ENCODE measurements at regions not wholly inside any gene's neighbourhood (a gene's known extent, or its start where the extent isn't known, plus 50 kb on each side); places are given as distances from the start of the nearest gene placed in this dataset.
"Not testable (repeated sequence)": the region's sequence is repeated elsewhere in the genome, so short reads cannot be mapped to it uniquely, and the experiment has no call there.

GRCh38 chr6:147667082-147667481, 158.6 kb downstream of the SAMD5 start:
- DNase-seq: no peak

- no peak for DNase-seq
Measured at GRCh38 chr6:147674099-147674498, 165.6 kb downstream of the SAMD5 start.

GRCh38 chr6:147674794-147675193, 166.3 kb downstream of the SAMD5 start:
- DNase-seq: no peak

GRCh38 chr6:147675281-147675680, 166.8 kb downstream of the SAMD5 start:
- DNase-seq: no peak

GRCh38 chr6:147676495-147677199, 168.2 kb downstream of the SAMD5 start:
- no peak for DNase-seq

- no peak for DNase-seq
Measured at GRCh38 chr6:147677647-147678046, 169.2 kb downstream of the SAMD5 start.

GRCh38 chr6:147678253-147678652, 169.8 kb downstream of the SAMD5 start:
- DNase-seq: no peak

GRCh38 chr6:147684906-147685305, 176.4 kb downstream of the SAMD5 start:
- no peak for DNase-seq

- DNase-seq: no peak
Measured at GRCh38 chr6:147689398-147689797, 180.9 kb downstream of the SAMD5 start.

GRCh38 chr6:147691446-147691845, 183.0 kb downstream of the SAMD5 start:
- DNase-seq: no peak

- no peak for DNase-seq
Measured at GRCh38 chr6:147693181-147693580, 184.7 kb downstream of the SAMD5 start.

DNA sequence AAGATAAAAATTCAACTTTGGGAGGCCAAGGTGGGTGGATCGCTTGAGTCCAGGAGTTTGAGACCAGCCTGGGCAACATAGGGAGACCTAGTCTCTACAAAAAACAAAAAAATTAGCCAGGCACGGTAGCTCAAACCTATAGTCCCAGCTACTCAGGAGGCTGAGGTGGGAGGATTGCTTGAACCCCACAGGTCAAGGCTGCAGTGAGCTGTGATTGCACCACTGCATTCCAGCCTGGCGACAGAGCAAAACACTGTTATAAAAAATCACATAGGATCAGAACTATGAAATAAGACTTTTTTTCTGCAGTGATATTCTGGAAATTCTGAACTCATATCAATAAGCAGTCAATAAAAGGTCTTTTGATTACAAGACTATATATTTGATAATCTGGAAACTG, 186.1 kb downstream of the SAMD5 start:
- not testable (repeated sequence) for DNase-seq

- no peak for DNase-seq
Measured at GRCh38 chr6:147695819-147696218, 187.3 kb downstream of the SAMD5 start.

GRCh38 chr6:147699140-147699539, 190.7 kb downstream of the SAMD5 start:
- no peak for DNase-seq

- DNase-seq: no peak
Measured at GRCh38 chr6:147699637-147700036, 191.1 kb downstream of the SAMD5 start.

DNA sequence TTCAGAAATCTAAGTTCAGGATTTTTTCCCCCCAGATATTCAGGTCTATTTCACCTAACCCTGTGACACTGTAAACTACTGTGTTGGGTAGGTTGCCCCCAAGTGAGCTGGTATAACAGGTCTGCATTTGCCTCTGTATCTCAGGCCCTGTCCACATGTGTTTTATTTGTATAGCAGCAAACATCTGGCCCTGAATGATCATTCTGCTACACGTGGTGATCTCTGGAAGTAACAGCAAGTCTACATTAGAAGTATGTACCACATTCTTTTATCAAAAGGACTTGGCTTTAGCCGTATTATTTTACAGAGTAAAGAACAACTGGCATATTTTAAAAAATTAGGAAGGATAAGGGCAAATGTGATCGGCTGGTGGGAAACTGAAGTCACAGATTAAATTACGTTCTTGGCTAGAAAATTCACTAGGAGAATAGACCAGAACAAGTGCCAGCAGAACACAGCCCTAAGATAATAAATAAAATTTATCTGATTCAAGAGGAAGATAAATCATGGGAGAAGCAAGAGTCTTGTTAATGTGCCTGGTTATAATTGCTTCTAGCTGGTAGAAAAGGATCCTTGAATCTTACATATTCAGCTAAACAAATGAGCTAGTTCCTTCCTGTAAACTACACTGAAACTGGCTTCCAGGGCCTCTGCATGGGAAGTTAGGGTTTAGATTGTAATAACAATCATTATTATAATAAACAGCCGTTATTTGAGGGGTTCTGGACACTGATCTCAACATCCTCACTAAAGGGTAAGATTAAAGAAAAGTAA, 192.1 kb downstream of the SAMD5 start:
- no peak for DNase-seq

DNA sequence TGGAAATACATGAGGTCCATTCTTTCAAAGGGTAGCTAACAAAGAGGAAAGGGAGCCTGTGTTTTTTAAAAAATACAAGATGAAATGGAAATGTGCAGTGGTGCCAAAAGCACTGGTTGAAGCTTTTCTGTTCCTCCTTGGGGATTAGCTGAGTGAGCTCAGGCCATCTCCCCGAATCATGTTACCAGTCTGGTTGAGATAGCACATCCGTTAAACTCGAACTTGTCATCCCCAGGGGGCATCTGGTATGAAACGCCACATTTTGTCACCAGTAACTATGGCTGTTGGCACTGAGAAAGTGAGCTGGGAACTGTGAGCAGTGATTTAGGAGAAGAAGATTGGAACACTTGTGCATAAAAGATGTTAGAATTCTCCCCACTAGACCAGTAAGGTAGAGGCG, 196.2 kb downstream of the SAMD5 start:
- no peak for DNase-seq

DNA sequence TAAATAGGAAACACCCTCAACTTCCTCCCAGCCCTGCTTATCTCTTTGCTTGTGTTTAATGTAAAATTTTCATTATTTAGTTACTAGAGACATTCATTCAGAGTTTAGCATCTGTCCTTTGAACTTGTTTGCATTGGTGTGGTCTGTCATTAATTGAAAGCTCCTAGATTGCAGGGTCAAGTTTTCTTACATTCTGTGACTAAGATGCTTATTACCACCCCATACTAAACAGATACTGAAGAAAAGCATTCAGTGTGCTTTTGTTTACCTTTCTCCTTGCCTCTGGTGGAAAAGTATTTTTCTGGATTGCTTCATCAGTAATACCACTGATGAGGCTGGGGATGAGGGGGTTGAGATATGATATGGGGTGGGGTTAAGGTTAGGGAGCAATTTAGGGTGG, 199.0 kb downstream of the SAMD5 start:
- no peak for DNase-seq

- DNase-seq: no peak
Measured at GRCh38 chr6:147708170-147708569, 199.7 kb downstream of the SAMD5 start.

DNA sequence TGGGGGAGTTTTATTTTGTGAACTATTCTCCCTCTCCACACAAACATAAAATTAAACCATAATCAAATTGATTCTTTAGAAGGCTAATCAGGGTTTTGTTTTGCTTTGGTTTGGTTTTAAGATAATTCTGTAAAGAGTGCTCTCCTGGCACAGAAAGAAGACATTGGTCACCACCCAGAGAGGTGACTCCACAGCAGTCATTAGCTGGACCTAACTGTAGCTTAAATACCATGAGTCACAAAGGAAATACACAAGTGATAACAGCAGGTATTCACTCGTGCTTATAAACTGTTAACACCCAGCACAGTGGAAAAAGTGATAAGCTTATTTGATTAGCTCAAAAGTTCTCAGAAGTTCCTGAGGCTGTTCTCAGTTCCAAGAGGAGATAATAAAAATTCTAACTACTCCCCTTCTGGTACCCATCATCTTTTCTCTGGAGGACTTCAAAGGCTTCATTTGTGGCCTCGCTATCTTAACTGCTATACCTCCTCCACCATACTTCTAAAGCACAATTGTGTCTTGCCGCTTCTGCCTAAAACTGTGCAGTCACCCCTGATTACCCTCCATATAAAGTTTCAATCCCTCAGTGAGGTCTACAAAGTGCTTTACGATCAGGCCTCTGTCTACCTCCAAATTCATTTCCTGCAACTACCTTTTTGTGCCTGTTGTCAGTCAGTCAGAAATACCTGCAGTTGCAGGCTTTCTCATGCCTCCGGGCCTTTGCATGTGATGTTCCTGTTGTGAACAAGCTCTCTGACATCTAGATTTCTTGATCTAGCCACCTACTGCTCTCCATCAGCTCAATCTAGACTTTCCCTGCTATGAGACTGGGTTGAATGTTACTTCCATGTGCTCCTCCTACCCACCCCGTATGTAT, 201.1 kb downstream of the SAMD5 start:
- DNase-seq: no peak

DNA sequence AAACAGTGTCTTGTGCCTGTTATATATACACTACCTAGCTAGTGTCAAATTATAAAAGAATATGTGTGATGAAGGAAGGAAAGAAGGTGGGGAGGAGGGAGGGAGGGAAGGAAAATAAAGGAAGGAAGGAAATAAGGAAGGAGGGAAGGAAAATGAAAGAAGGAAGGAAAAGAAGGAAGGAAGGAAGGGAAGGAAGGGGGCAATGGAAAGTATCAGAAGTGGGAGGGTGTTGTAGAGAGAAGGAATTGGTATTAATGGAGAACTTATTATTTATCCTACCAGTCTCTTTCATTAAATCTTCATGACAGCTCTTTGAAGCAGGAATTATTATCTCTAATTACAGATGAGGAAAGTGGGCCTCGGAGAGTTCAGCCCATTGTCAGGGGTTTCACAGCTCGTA, 202.4 kb downstream of the SAMD5 start:
- no peak for DNase-seq

DNA sequence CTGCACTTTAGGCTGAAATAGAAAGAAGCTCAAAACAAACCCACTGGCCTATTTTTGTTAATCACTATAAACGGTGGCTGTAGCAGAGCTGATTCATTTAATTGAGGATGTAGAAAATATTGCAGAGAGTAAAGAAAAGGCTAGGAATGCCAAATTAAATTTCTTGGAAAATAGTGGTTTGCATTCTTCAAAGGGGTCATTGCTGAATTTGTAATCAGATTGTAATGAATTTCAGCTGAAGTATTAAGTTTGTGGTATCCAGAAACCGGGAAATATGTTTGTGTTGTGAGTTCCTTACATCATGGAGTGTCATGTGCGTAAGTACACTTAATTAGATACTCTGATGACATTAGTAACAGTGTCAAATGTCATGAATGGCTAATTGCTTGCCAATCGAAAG, 203.0 kb downstream of the SAMD5 start:
- no peak for DNase-seq

Measured in anterior cingulate cortex (tissue), 58 donors.